H1 (cell line): ENCODE measurements at regions not wholly inside any gene's neighbourhood (a gene's known extent, or its start where the extent isn't known, plus 50 kb on each side); places are given as distances from the start of the nearest gene placed in this dataset.

Source experiments
- CTCF ChIA-PET: fragments of 300-600 bp; sonication (Branson Sonifier 250); formaldehyde crosslinking; loops from one replicate; lab custom pipeline; 2021; ENCODE audit not compliant: partially characterized antibody; lab: Charles Lee
- POLR2A ChIA-PET: fragments of 300-600 bp; sonication (Branson Sonifier 250); formaldehyde crosslinking; loops from one replicate; lab custom pipeline; 2021; ENCODE audit warnings: inconsistent platforms; ENCODE audit not compliant: partially characterized antibody; lab: Charles Lee
- DNase-seq, 2 experiments: peaks; one replicate each; pipeline versions ENCODE4 v3.0.0 to v3.0.0-alpha.2; 2010 to 2022; ENCODE audit warnings: low spot score in 2 of 2, low read depth in 1 of 2, mixed read lengths in 1 of 2
- FAIRE-seq: peaks from 2 replicates; lab custom pipeline; 2011; peaks lifted over from hg19 to GRCh38; lab: Jason Lieb, UNC
- H2AFZ ChIP-seq: 2 replicates; pipeline ENCODE4 v1.8.1; 2012; ENCODE audit warnings: low read length, inconsistent platforms
- H2AK5ac ChIP-seq: 2 replicates; pipeline ENCODE4 v1.6.1; 2013; ENCODE audit warnings: low read depth, low read length
- H2BK120ac ChIP-seq: replicated peaks from 2 replicates; pipeline ENCODE3; 2013; ENCODE audit warnings: low read depth, low read length, inconsistent platforms
- H2BK12ac ChIP-seq: 2 replicates; pipeline ENCODE4 v1.6.1; 2013; ENCODE audit warnings: low read depth, low read length
- H2BK15ac ChIP-seq: 2 replicates; pipeline ENCODE4 v1.6.1; 2013; ENCODE audit warnings: low read length
- H2BK20ac ChIP-seq: 2 replicates; pipeline ENCODE4 v1.6.1; 2013; ENCODE audit warnings: low read length
- H2BK5ac ChIP-seq: 2 replicates; pipeline ENCODE4 v1.6.1; 2013; ENCODE audit warnings: low read depth, low read length
- H3K14ac ChIP-seq: 2 replicates; pipeline ENCODE4 v1.6.1; 2013; ENCODE audit warnings: inconsistent platforms; ENCODE audit not compliant: insufficient read length
- H3K18ac ChIP-seq: 2 replicates; pipeline ENCODE4 v1.6.1; 2013; ENCODE audit warnings: low read length; ENCODE audit errors: extremely low read depth
- H3K23ac ChIP-seq: 2 replicates; pipeline ENCODE4 v1.6.1; 2013; ENCODE audit warnings: inconsistent platforms; ENCODE audit not compliant: insufficient read length
- H3K23me2 ChIP-seq: 2 replicates; pipeline ENCODE4 v1.6.1; 2013; ENCODE audit warnings: low read depth, low read length
- H3K27ac ChIP-seq: 2 replicates; pipeline ENCODE4 v1.6.1; 2011; ENCODE audit warnings: low read depth, low read length, inconsistent platforms
- H3K27me3 ChIP-seq, 4 experiments: replicated peaks in 1 of 4; 1 replicate in 1 of 4; 2 replicates in 3 of 4; pipeline versions ENCODE4 v1.6.1 to v1.8.1; 2011 to 2013; ENCODE audit warnings: low read length in 3 of 4, mild to moderate bottlenecking in 3 of 4, inconsistent platforms in 2 of 4, mixed read lengths in 2 of 4, moderate library complexity in 1 of 4; ENCODE audit not compliant: control insufficient read depth in 3 of 4, insufficient read depth in 3 of 4; ENCODE audit errors: extremely low read depth in 1 of 4
- H3K36me3 ChIP-seq, 4 experiments: 2 replicates each; pipeline versions ENCODE4 v1.6.1 to v1.8.1; 2011 to 2013; ENCODE audit warnings: mild to moderate bottlenecking in 4 of 4, low read length in 3 of 4, moderate library complexity in 2 of 4, control low read depth in 1 of 4, inconsistent platforms in 1 of 4; ENCODE audit not compliant: insufficient read depth in 4 of 4, control insufficient read depth in 2 of 4
- H3K4ac ChIP-seq: replicated peaks from 2 replicates; pipeline ENCODE3; 2013; ENCODE audit warnings: low read length, low read depth, mixed read lengths, inconsistent platforms; ENCODE audit not compliant: insufficient read length
- H3K4me1 ChIP-seq, 4 experiments: replicated peaks in 1 of 4; 1 replicate in 1 of 4; 2 replicates in 3 of 4; pipeline versions ENCODE4 v1.6.1 to v1.8.1; 2011 to 2013; ENCODE audit warnings: low read length in 3 of 4, inconsistent platforms in 2 of 4, mixed read lengths in 1 of 4; ENCODE audit not compliant: insufficient read depth in 4 of 4, control insufficient read depth in 3 of 4
- H3K4me2 ChIP-seq, 2 experiments: 2 replicates each; pipeline versions ENCODE4 v1.6.1 to v1.8.1; 2011 to 2013; ENCODE audit warnings: low read depth in 2 of 2, low read length in 2 of 2, control low read depth in 1 of 2, inconsistent platforms in 1 of 2, mild to moderate bottlenecking in 1 of 2; ENCODE audit not compliant: insufficient read depth in 1 of 2
- H3K4me3 ChIP-seq, 4 experiments: fragments of 200-600, 300-600 bp in 1 of 4; sonication (generic), shearing (Covaris generic), sonication (Bioruptor Twin) in 1 of 4; 2 replicates each; pipeline versions ENCODE4 v1.5.1 to v1.8.1; 2011 to 2016; ENCODE audit warnings: low read length in 4 of 4, low read depth in 3 of 4, control low read depth in 2 of 4, inconsistent platforms in 2 of 4, mild to moderate bottlenecking in 2 of 4, mixed read lengths in 1 of 4, moderate library complexity in 1 of 4; ENCODE audit not compliant: insufficient read depth in 2 of 4; ENCODE audit errors: extremely low read depth in 1 of 4
- H3K56ac ChIP-seq: replicated peaks from 2 replicates; pipeline ENCODE3; 2013; ENCODE audit warnings: low read depth, mild to moderate bottlenecking, mixed read lengths, low read length, inconsistent platforms; ENCODE audit not compliant: insufficient read length
- H3K79me1 ChIP-seq: 2 replicates; pipeline ENCODE4 v1.6.1; 2013; ENCODE audit warnings: low read depth, low read length, control low read depth
- H3K79me2 ChIP-seq, 2 experiments: 2 replicates each; pipeline versions ENCODE4 v1.6.1 to v1.8.1; 2012 to 2013; ENCODE audit warnings: low read length in 2 of 2, mild to moderate bottlenecking in 2 of 2, inconsistent platforms in 1 of 2; ENCODE audit not compliant: insufficient read depth in 2 of 2, control insufficient read depth in 1 of 2
- H3K9ac ChIP-seq, 4 experiments: replicated peaks in 1 of 4; 1 replicate in 1 of 4; 2 replicates in 3 of 4; pipeline versions ENCODE4 v1.6.1 to v1.8.1; 2011 to 2013; ENCODE audit warnings: low read depth in 3 of 4, low read length in 3 of 4, control low read depth in 2 of 4, mild to moderate bottlenecking in 2 of 4, moderate library complexity in 2 of 4, inconsistent platforms in 1 of 4; ENCODE audit errors: extremely low read depth in 1 of 4
- H3K9me3 ChIP-seq, 2 experiments: 2 replicates each; pipeline versions ENCODE4 v1.6.1 to v1.8.1; 2012 to 2013; ENCODE audit warnings: mild to moderate bottlenecking in 2 of 2, moderate library complexity in 2 of 2, control low read depth in 1 of 2, inconsistent platforms in 1 of 2, low read depth in 1 of 2, low read length in 1 of 2, mixed read lengths in 1 of 2; ENCODE audit not compliant: insufficient read depth in 2 of 2
- H4K20me1 ChIP-seq, 2 experiments: replicated peaks in 1 of 2; 2 replicates each; pipeline versions ENCODE3 to v1.8.1; 2011 to 2013; ENCODE audit warnings: inconsistent platforms in 2 of 2, low read length in 2 of 2, mild to moderate bottlenecking in 1 of 2; ENCODE audit not compliant: insufficient read depth in 2 of 2, control insufficient read depth in 1 of 2
- H4K5ac ChIP-seq: 2 replicates; pipeline ENCODE4 v1.6.1; 2013; ENCODE audit warnings: low read length, low read depth, mixed read lengths, inconsistent platforms; ENCODE audit not compliant: insufficient read length
- H4K8ac ChIP-seq: 2 replicates; pipeline ENCODE4 v1.8.0; 2013; ENCODE audit warnings: mild to moderate bottlenecking, moderate library complexity, low read length, inconsistent platforms; ENCODE audit not compliant: insufficient read depth; ENCODE audit errors: extremely low read depth
- H4K91ac ChIP-seq: replicated peaks from 2 replicates; pipeline ENCODE3; 2013; ENCODE audit warnings: low read length, mixed read lengths, inconsistent platforms; ENCODE audit not compliant: insufficient read length
- E2F6 ChIP-seq: IDR thresholded peaks from 2 replicates; pipeline ENCODE4 v1.6.1; 2012; ENCODE audit warnings: inconsistent platforms
- NRF1 ChIP-seq: IDR thresholded peaks from 2 replicates; pipeline ENCODE4 v1.6.1; 2011; ENCODE audit warnings: mild to moderate bottlenecking, low read depth, low read length, improper control_type of control experiment
- WGBS, 2 experiments: shearing (Covaris generic) in 1 of 2; methylation state at CpG; one replicate each; pipeline versions ENCODE4 v1.1.6 to v1.1.7; 2013 to 2015; ENCODE audit warnings: low lambda C conversion rate in 2 of 2, mixed read lengths in 2 of 2, inconsistent platforms in 1 of 2, low coverage in 1 of 2, missing lambda C conversion rate in 1 of 2; ENCODE audit not compliant: insufficient replicate concordance in 2 of 2, insufficient coverage in 1 of 2, insufficient read length in 1 of 2; ENCODE audit errors: extremely low coverage in 1 of 2, missing lambda C conversion rate in 1 of 2; 5-methylcytosine and 5-hydroxymethylcytosine counted together

GRCh38 chr13:73433890-73434289 lies 375.1 kb downstream of the KLF5 start:
- no peak overlapping the region for H3K56ac ChIP-seq
- H3K14ac ChIP-seq = no peak overlapping the region
- no peak for DNase-seq
- H3K79me1 ChIP-seq = no peaks in the 10 kb centered on the region
- ChIA-PET POLR2A (no interaction called here), CTCF (interaction anchor here (1.6 kb wide), 1 partner anchor 9 kb away, joined by 3 read pairs; no protein-coding TSS in a partner anchor)
- no peaks in the 10 kb centered on the region for H3K23me2 ChIP-seq
- H3K23ac ChIP-seq = no peak overlapping the region
- H3K4me2 ChIP-seq = no peak overlapping the region
- no peaks in the 10 kb centered on the region for H3K36me3 ChIP-seq
- peaks cover 11 to 22% of the 10 kb centered on the region in 2 experiments for H3K9me3 ChIP-seq
- H2BK20ac ChIP-seq = no peak overlapping the region
- H3K79me2 ChIP-seq = no peaks in the 10 kb centered on the region
- TF ChIP-seq E2F6 = no peak
- TF ChIP-seq NRF1 = no peak
- H2BK12ac ChIP-seq = no peak overlapping the region
- 85% methylated on average over 2 of the region's 2 CpGs; no CpG with 5 or more reads in 1 of the 2 experiments for WGBS, 2 experiments
- no peak overlapping the region for H2BK15ac ChIP-seq
- H4K8ac ChIP-seq = no peak overlapping the region
- no peak overlapping the region for H3K18ac ChIP-seq
- no peak overlapping the region for H3K4ac ChIP-seq
- H4K5ac ChIP-seq = no peak overlapping the region
- H4K20me1 ChIP-seq = no peaks in the 10 kb centered on the region
- no peak overlapping the region for H2AK5ac ChIP-seq
- no peak overlapping the region for H2AFZ ChIP-seq
- no peaks in the 10 kb centered on the region for H3K27me3 ChIP-seq
- H3K9ac ChIP-seq = no peak overlapping the region
- no peak overlapping the region for H3K4me3 ChIP-seq
- H3K4me1 ChIP-seq = no peaks in the 10 kb centered on the region
- no peak for FAIRE-seq
- no peak overlapping the region for H2BK120ac ChIP-seq
- no peak overlapping the region for H4K91ac ChIP-seq
- H2BK5ac ChIP-seq = no peak overlapping the region
- H3K27ac ChIP-seq = no peak overlapping the region
